Stomach (tissue), 8 donors: ENCODE measurements at regions not wholly inside any gene's neighbourhood (a gene's known extent, or its start where the extent isn't known, plus 50 kb on each side); places are given as distances from the start of the nearest gene placed in this dataset.
A peak's percentile ranks its signal among the peaks of the same experiment; 100 is the strongest.

ENCODE experiments used
- DNase-seq, 2 donors: peaks; one replicate each; pipeline versions ENCODE4 v3.0.0 to v3.0.0-alpha.2; 2013 to 2019
- H3K27ac ChIP-seq, 5 donors: fragments of 200-600 bp in 4 of 5; sonication (generic) in 4 of 5; one replicate each; pipeline ENCODE4 v1.5.1; 2013 to 2019; ENCODE audit warnings: mild to moderate bottlenecking in 1 of 5, moderate library complexity in 1 of 5
- H3K27me3 ChIP-seq, 3 donors: fragments of 200-600 bp; sonication (generic); one replicate each; pipeline ENCODE4 v1.5.1; 2017 to 2019; ENCODE audit warnings: mixed run types in 1 of 3
- H3K36me3 ChIP-seq, 4 donors: fragments of 200-600 bp; sonication (generic); 1 replicate in 3 of 4; 2 replicates in 1 of 4; pipeline ENCODE4 v1.5.1; 2016 to 2019
- H3K4me1 ChIP-seq, 4 donors: fragments of 200-600 bp; sonication (generic); one replicate each; pipeline ENCODE4 v1.5.1; 2016 to 2019
- H3K4me3 ChIP-seq, 4 donors: fragments of 200-600 bp; sonication (generic) in 3 of 4; one replicate each; pipeline ENCODE4 v1.5.1; 2016 to 2019; ENCODE audit warnings: mild to moderate bottlenecking in 1 of 4
- H3K9me3 ChIP-seq, 4 donors: fragments of 200-600 bp; sonication (generic); one replicate each; pipeline ENCODE4 v1.5.1; 2016 to 2019
- CTCF ChIP-seq, 7 experiments: fragments of 450-650 bp in 4 of 7; fragments of 200-600 bp in 3 of 7; sonication (generic) in 3 of 7; IDR thresholded peaks; one replicate each; pipeline ENCODE4 v1.5.1; 2016 to 2019; ENCODE audit warnings: antibody characterized with exemption in 7 of 7, control low read depth in 2 of 7, mild to moderate bottlenecking in 1 of 7
- EP300 ChIP-seq: sonication (generic); formaldehyde crosslinking; IDR thresholded peaks from one replicate; pipeline ENCODE4 v1.6.1; 2017; ENCODE audit warnings: antibody characterized with exemption
- POLR2A ChIP-seq, 4 donors: fragments of 450-650 bp; IDR thresholded peaks; one replicate each; pipeline ENCODE4 v1.6.1; 2016; ENCODE audit warnings: antibody characterized with exemption in 4 of 4, control low read depth in 2 of 4, mild to moderate bottlenecking in 1 of 4, moderate library complexity in 1 of 4
- POLR2AphosphoS5 ChIP-seq, 3 donors: sonication (generic); formaldehyde crosslinking; IDR thresholded peaks; one replicate each; pipeline ENCODE4 v1.6.1; 2016; ENCODE audit warnings: antibody characterized with exemption in 3 of 3
- WGBS, 5 donors: extraction: QIAGEN DNeasy Blood & Tissue Kit in 3 of 5; methylation state at CpG; one replicate each; pipeline versions ENCODE4 v1.1.5 to v1.1.7; 2013 to 2018; 5-methylcytosine and 5-hydroxymethylcytosine counted together
- intact Hi-C: fragments of 100-400 bp; cut with DNase I; formaldehyde crosslinking; loops from one replicate; pipeline ENCODE4 v1.15.1; 2023; ENCODE audit warnings: low total_unique reads
- donor health status: healthy with polysubstance abuse.
- donor health status: Bipolar disorder and iron deficiency.
- donor health status: healthy.

GRCh38 chr1:55339681-55340080 is 124.5 kb upstream of the USP24 start:
- 86 to 93% (median 88%) methylated on average over 4 of the region's 4 CpGs for WGBS, 5 donors
- TF ChIP-seq CTCF (IDR thresholded peaks at IDR 0.05) (no peak), POLR2AphosphoS5 (IDR thresholded peaks at IDR 0.05) (no peak), EP300 (no peak), POLR2A (IDR thresholded peaks at IDR 0.05) (no peak)
- intact Hi-C loops = no loop called here
- no peak for DNase-seq
- Histone ChIP-seq H3K36me3 (no peaks in the 10 kb centered on the region), H3K4me3 (no peak overlapping the region), H3K27ac (no peak overlapping the region), H3K27me3 (no peaks in the 10 kb centered on the region), H3K9me3 (no peaks in the 10 kb centered on the region), H3K4me1 (no peaks in the 10 kb centered on the region)

GRCh38 chr1:55338448-55338820 is 123.3 kb upstream of the USP24 start:
- Histone ChIP-seq H3K4me3 (no peak overlapping the region), H3K27me3 (no peaks in the 10 kb centered on the region), H3K27ac (no peak overlapping the region), H3K9me3 (no peaks in the 10 kb centered on the region), H3K36me3 (no peaks in the 10 kb centered on the region), H3K4me1 (no peaks in the 10 kb centered on the region)
- DNase-seq = no peak
- TF ChIP-seq CTCF (IDR thresholded peaks at IDR 0.05) (no peak), POLR2AphosphoS5 (IDR thresholded peaks at IDR 0.05) (no peak), EP300 (no peak), POLR2A (IDR thresholded peaks at IDR 0.05) (no peak)
- intact Hi-C loops = no loop called here
- WGBS, 5 donors = 42 to 63% (median 57%) methylated on average over 3 of the region's 3 CpGs

- Histone ChIP-seq H3K36me3 (no peaks in the 10 kb centered on the region), H3K27me3 (no peaks in the 10 kb centered on the region), H3K27ac (no peak overlapping the region), H3K4me3 (no peak overlapping the region), H3K4me1 (no peaks in the 10 kb centered on the region), H3K9me3 (no peaks in the 10 kb centered on the region)
- intact Hi-C loops = no loop called here
- peak in 1 of 2 donors; percentile 51 for DNase-seq
- WGBS, 5 donors = 35 to 65% (median 47%) methylated on average over 5 of the region's 5 CpGs
- TF ChIP-seq POLR2AphosphoS5 (IDR thresholded peaks at IDR 0.05) = no peak
- peak in 3 of 7 experiments; percentile 16 to 33 (median 20) for TF ChIP-seq CTCF (IDR thresholded peaks at IDR 0.05)
Observed at GRCh38 chr1:55337801-55338447, 122.8 kb upstream of the USP24 start.

- no peak for DNase-seq
- WGBS, 5 donors = 85 to 100% (median 90%) methylated on average over 4 to 6 of the region's 6 CpGs
- no peak overlapping the region for H3K27ac ChIP-seq
- TF ChIP-seq CTCF (IDR thresholded peaks at IDR 0.05) (no peak), POLR2A (IDR thresholded peaks at IDR 0.05) (no peak), POLR2AphosphoS5 (IDR thresholded peaks at IDR 0.05) (no peak), EP300 (no peak)
- H3K4me3 ChIP-seq = no peak overlapping the region
- no peaks in the 10 kb centered on the region for H3K4me1 ChIP-seq
- intact Hi-C loops = no loop called here
- no peaks in the 10 kb centered on the region for H3K36me3 ChIP-seq
- no peaks in the 10 kb centered on the region for H3K27me3 ChIP-seq
- H3K9me3 ChIP-seq = no peaks in the 10 kb centered on the region
Observed at GRCh38 chr1:55334797-55335196, 119.6 kb upstream of the USP24 start.
